Activated CD4-positive, alpha-beta T cell treated with anti-CD3 and anti-CD28 coated beads, Interleukin-2, amount 10 ng/mL, durations not matched to agents 7 days and 5 days (primary cell): ENCODE measurements at regions not wholly inside any gene's neighbourhood (a gene's known extent, or its start where the extent isn't known, plus 50 kb on each side); places are given as distances from the start of the nearest gene placed in this dataset.

Source experiments
- CTCF ChIA-PET: fragments of 350-600 bp; sonication (Branson Sonifier 250); formaldehyde crosslinking; loops from one replicate; lab custom pipeline; 2021; ENCODE audit warnings: antibody characterized with exemption; lab: Charles Lee
- POLR2A ChIA-PET: fragments of 350-600 bp; sonication (Branson Sonifier 250); formaldehyde crosslinking; loops from one replicate; lab custom pipeline; 2021; ENCODE audit warnings: antibody characterized with exemption; lab: Charles Lee
- DNase-seq: peaks from one replicate; pipeline ENCODE4 v3.0.0-alpha.2; 2020
- H3K27ac Mint-ChIP-seq: one replicate; pipeline ENCODE4 v1.8.0; 2021; ENCODE audit warnings: mild to moderate bottlenecking, moderate library complexity, mixed read lengths
- H3K27me3 Mint-ChIP-seq: one replicate; pipeline ENCODE4 v1.8.0; 2021; ENCODE audit warnings: mixed read lengths
- H3K36me3 Mint-ChIP-seq: one replicate; pipeline ENCODE4 v1.8.0; 2021; ENCODE audit warnings: low read depth, mixed read lengths
- H3K4me1 Mint-ChIP-seq: one replicate; pipeline ENCODE4 v1.8.0; 2021; ENCODE audit warnings: mixed read lengths
- H3K4me3 Mint-ChIP-seq: one replicate; pipeline ENCODE4 v1.8.0; 2021; ENCODE audit warnings: mild to moderate bottlenecking, moderate library complexity, mixed read lengths
- H3K9me3 Mint-ChIP-seq: one replicate; pipeline ENCODE4 v1.8.0; 2021; ENCODE audit warnings: mixed read lengths

GRCh38 chr9:81231011-81231410 is 458.3 kb downstream of the TLE1 start:
- Mint-ChIP-seq H3K27me3 (no peaks in the 10 kb centered on the region), H3K9me3 (no peaks in the 10 kb centered on the region), H3K27ac (no peak overlapping the region), H3K4me1 (no peaks in the 10 kb centered on the region), H3K36me3 (no peaks in the 10 kb centered on the region), H3K4me3 (no peak overlapping the region)
- no peak for DNase-seq
- POLR2A ChIA-PET = no interaction called here
- CTCF ChIA-PET = no interaction called here

DNA sequence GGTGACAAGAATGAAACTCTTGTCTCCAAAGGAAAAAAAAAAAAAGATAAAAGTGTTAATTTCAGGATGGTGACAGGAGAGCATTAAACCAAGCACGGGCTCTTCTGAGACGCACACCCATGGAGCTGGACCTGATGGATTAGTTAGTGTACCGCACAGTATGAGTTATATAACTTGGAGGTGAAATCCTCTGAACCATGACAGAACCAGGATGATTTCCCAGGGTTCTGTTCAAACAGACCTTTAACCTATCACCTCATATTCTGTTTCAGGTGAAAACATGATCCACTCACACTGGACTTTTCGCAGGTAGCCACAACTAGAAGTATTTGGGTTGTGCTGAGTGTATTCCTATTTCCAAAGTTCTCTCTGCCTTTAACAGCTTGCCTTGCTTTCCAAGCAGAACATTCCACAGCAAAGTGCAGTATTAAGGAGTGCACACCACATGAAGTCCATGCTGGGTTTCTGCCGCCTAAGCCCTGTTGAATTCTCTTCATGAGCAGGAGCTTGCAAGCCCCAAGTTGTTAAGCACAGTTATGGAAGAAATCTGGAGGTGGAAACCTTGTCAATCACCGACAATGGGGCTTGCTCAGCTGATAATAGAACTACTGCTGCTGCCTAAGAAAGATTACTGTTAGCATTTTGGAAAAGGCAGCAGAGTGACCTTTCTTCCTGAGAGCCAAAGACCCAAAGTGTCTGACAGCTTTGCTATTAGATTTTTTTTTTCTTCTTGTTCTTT is 461.7 kb downstream of the TLE1 start:
- CTCF ChIA-PET = interaction anchor here (0.7 kb wide), 1 partner anchor 264 kb away, joined by 3 read pairs; no protein-coding TSS in a partner anchor

DNA sequence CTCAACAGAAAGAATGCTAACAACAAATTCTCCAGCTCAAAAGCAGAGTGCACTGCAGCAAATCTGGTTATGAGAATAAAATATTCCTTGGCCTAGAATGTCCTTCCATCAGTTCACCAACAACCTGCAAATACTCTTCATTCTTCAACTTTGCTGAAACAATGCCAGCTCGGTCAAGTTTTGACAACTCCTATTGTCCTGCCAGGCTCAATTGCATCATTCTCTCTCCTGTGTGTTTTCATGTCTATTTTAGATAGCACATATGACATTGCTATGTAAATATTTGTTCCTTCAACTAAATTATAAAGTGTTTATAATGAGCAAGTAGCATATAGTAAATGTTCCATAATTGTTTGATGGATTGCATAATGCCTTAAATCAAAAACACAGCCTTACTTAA is 463.8 kb downstream of the TLE1 start:
- CTCF ChIA-PET = interaction anchor here (0.6 kb wide), 1 partner anchor 13 kb away, joined by 3 read pairs; no protein-coding TSS in a partner anchor
- POLR2A ChIA-PET = no interaction called here
- Mint-ChIP-seq H3K9me3 (no peaks in the 10 kb centered on the region), H3K4me3 (no peak overlapping the region), H3K4me1 (no peaks in the 10 kb centered on the region), H3K27me3 (no peaks in the 10 kb centered on the region), H3K27ac (no peak overlapping the region), H3K36me3 (no peaks in the 10 kb centered on the region)
- no peak for DNase-seq

More for the DNA sequence above, 461.7 kb downstream of the TLE1 start:
- no peak overlapping the region for H3K4me3 Mint-ChIP-seq
- no peaks in the 10 kb centered on the region for H3K4me1 Mint-ChIP-seq
- H3K9me3 Mint-ChIP-seq = no peaks in the 10 kb centered on the region
- H3K27ac Mint-ChIP-seq = no peak overlapping the region
- H3K27me3 Mint-ChIP-seq = no peaks in the 10 kb centered on the region
- no peak for DNase-seq
- H3K36me3 Mint-ChIP-seq = no peaks in the 10 kb centered on the region
- POLR2A ChIA-PET = no interaction called here

DNA sequence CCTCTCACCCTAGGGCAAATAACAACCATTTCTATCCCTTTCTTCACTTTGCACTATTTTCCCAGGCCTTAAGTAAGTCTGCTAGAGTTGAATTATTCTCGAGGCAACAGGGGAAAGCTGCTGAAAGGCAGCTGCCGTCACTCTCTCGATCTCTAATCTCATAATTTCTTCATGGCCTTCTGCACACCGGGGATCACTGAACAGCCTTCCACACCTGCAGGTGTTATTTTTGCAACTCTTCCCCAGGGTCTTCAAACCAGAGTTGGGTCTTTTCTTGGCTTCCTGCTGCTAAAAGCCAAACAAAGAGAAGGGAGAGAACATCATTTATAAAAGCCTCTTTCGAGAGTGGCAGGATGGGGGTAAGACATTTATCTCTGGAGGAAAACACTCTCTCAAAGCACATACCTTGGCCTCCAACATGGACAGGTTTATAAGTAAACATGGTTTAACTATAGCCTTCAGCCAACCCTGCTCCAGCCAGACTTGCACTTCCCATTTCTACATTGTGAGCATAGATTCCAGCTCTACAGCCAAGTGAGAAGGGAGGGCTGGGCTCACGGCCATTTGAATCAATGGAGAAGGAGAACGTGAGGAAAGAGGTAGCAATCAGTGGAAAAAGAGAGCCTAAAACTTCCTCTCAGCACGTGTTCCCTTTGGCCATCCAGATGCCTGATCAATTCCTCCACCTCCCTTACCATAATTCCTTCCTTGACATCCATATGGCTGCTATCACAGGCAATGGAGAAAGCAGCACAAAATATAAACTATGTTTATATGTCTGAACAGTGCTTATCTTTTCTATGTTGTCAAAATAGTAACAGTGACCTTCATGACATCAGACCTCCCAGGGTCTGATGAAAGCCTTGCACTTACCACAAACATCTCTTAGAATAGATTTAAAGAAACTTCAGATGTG is 464.9 kb downstream of the TLE1 start:
- H3K36me3 Mint-ChIP-seq = no peaks in the 10 kb centered on the region
- no peak overlapping the region for H3K4me3 Mint-ChIP-seq
- ChIA-PET POLR2A (no interaction called here), CTCF (interaction anchor here (0.6 kb wide), 1 partner anchor 11 kb away, joined by 4 read pairs; no protein-coding TSS in a partner anchor)
- H3K4me1 Mint-ChIP-seq = no peaks in the 10 kb centered on the region
- no peaks in the 10 kb centered on the region for H3K9me3 Mint-ChIP-seq
- H3K27ac Mint-ChIP-seq = no peak overlapping the region
- no peak for DNase-seq
- no peaks in the 10 kb centered on the region for H3K27me3 Mint-ChIP-seq

- Mint-ChIP-seq H3K4me3 (no peak overlapping the region), H3K27me3 (no peaks in the 10 kb centered on the region), H3K36me3 (no peaks in the 10 kb centered on the region), H3K4me1 (no peaks in the 10 kb centered on the region), H3K27ac (no peak overlapping the region), H3K9me3 (no peaks in the 10 kb centered on the region)
- DNase-seq = no peak
- ChIA-PET POLR2A (no interaction called here), CTCF (no interaction called here)
These were observed 474.4 kb downstream of the TLE1 start for GRCh38 chr9:81214975-81215374.

DNA sequence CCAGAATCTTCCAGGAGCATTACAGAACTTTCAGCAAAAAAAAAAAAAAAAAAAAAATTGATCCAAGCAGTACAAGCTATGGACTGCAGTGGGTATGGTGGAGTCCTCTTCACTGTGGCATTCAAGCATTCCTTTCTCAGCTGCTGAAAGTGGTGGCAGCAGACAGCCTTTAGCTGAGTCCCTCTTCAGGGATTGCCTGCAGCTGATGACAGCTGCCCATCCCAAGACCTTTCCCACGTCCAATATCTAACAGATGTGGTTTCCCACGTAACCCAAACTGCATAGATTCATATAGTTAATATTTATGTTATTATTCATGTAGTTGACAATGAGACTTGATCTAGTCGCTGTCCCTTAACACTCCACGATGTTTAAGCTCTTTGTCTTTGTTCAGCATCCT is 475.9 kb downstream of the TLE1 start:
- CTCF ChIA-PET = no interaction called here
- DNase-seq = no peak
- Mint-ChIP-seq H3K36me3 (no peaks in the 10 kb centered on the region), H3K27ac (no peak overlapping the region), H3K9me3 (no peaks in the 10 kb centered on the region), H3K4me1 (no peaks in the 10 kb centered on the region), H3K4me3 (no peak overlapping the region), H3K27me3 (no peaks in the 10 kb centered on the region)
- POLR2A ChIA-PET = no interaction called here

DNA sequence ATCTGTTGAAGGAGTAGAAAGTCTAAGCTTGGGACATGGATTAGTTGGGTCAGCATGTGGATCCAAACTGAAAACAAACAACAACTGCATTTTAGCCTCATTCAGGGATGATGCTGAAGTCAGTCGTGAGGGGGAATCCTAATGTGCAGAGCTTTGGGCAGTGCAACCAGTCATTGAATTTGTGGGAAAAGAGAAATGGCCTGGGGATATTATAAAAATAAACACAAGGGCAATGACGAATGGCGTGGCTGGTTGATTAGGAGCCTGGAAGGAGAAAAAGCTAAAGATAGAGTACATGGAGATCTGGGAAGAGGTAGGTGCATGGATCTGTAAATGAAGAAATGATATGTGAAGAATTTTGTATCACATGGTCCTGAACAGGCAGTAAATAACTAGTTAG is 477.6 kb downstream of the TLE1 start:
- ChIA-PET POLR2A (no interaction called here), CTCF (no interaction called here)
- no peak overlapping the region for H3K27ac Mint-ChIP-seq
- DNase-seq = no peak
- H3K4me3 Mint-ChIP-seq = no peak overlapping the region
- no peaks in the 10 kb centered on the region for H3K27me3 Mint-ChIP-seq
- no peaks in the 10 kb centered on the region for H3K4me1 Mint-ChIP-seq
- H3K9me3 Mint-ChIP-seq = no peaks in the 10 kb centered on the region
- no peaks in the 10 kb centered on the region for H3K36me3 Mint-ChIP-seq

DNA sequence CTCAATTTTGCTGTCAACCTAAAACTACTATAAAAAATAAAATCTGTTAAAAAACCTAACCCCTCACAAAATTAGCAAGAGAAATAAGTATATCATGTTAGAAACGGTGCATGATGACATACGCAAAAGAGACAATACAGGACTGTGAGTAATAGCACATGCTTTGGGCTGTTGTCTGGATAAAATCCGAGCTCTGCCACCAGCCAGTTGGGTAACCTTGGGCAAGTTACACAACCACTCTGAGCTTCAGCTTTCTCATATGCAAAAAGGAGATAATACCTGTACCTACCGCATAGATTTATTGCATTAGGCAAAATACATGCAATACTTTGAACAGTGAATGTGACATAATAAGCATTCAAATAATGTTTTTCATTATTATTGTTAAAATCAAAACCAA is 481.7 kb downstream of the TLE1 start:
- no peak overlapping the region for H3K27ac Mint-ChIP-seq
- ChIA-PET CTCF (no interaction called here), POLR2A (no interaction called here)
- no peak for DNase-seq
- H3K4me3 Mint-ChIP-seq = no peak overlapping the region
- H3K27me3 Mint-ChIP-seq = no peaks in the 10 kb centered on the region
- no peaks in the 10 kb centered on the region for H3K36me3 Mint-ChIP-seq
- H3K9me3 Mint-ChIP-seq = no peaks in the 10 kb centered on the region
- H3K4me1 Mint-ChIP-seq = no peaks in the 10 kb centered on the region

GRCh38 chr9:81202292-81202691 is 487.1 kb downstream of the TLE1 start:
- DNase-seq = no peak
- Mint-ChIP-seq H3K4me1 (no peaks in the 10 kb centered on the region), H3K4me3 (no peak overlapping the region), H3K27me3 (no peaks in the 10 kb centered on the region), H3K27ac (no peak overlapping the region), H3K36me3 (no peaks in the 10 kb centered on the region), H3K9me3 (peaks cover 3% of the 10 kb centered on the region)
- ChIA-PET POLR2A (no interaction called here), CTCF (no interaction called here)

DNA sequence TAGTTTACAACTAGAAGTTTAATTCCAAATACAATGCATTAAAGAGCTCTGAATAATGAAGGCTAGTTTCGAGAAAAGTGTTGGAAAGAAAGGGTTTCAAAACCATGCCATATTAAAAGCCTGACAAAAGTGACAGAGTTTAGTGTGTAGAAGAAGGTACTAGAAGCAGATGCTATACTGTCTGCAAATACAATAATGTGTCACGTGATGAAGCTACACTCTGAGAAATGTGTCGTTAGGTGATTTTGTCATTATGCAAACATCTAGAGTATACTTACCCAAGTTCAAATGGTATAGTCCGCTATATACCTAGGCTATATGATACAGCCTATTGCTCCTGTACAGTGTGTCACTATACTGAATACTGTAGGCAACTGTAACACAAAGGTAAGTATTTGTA is 494.1 kb downstream of the TLE1 start:
- Mint-ChIP-seq H3K27ac (no peak overlapping the region), H3K4me1 (no peaks in the 10 kb centered on the region), H3K4me3 (no peak overlapping the region), H3K27me3 (no peaks in the 10 kb centered on the region), H3K36me3 (no peaks in the 10 kb centered on the region), H3K9me3 (peaks cover 4% of the 10 kb centered on the region)
- CTCF ChIA-PET = no interaction called here
- POLR2A ChIA-PET = no interaction called here
- no peak for DNase-seq

DNA sequence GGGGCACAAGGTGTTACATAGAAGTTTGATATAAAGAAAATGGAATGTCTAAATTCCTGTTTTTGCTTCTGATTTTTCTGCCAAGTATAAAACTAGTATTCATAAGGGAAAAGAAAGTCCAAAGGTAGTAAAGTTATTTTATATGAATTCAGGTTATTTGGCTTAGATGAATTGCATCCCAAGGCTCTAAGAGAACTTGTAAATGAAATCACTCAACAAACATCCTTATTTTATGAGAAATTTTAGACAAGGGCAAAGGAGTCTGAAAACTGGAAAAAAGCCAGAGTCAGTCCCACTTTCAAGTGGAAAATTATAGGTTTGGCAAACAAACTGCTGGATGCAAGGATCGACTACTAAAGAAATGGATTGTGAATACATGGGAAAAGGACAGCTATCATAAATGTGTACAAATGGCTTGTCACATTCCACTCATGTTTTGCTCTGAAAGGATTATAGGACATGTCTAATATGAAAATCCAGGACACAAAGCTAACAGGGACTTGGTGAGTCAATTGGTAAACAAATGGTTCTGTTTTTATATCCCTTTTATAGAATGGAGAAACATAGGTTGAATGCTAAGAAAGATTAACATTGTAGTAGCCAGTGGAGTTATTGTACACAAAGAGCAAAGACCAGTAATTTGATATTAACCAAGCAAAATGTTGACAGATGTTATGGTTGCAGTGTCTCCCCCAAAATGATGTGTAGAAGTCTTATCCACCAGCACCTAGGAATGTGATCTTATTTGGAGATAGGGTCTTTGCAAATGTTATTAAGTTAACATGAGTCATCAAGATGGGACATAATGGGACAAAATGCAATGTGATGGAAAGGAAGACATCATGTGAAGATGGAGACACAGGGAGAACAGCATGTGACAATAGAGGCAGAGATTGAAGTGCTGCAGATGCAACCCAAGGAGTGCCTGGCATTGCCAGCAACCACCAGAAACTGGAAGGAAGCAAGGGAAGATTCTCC is 495.7 kb downstream of the TLE1 start:
- DNase-seq = no peak
- ChIA-PET POLR2A (no interaction called here), CTCF (no interaction called here)
- H3K9me3 Mint-ChIP-seq = peaks cover 4% of the 10 kb centered on the region
- H3K36me3 Mint-ChIP-seq = no peaks in the 10 kb centered on the region
- H3K4me3 Mint-ChIP-seq = no peak overlapping the region
- H3K27me3 Mint-ChIP-seq = no peaks in the 10 kb centered on the region
- H3K4me1 Mint-ChIP-seq = no peaks in the 10 kb centered on the region
- no peak overlapping the region for H3K27ac Mint-ChIP-seq

DNA sequence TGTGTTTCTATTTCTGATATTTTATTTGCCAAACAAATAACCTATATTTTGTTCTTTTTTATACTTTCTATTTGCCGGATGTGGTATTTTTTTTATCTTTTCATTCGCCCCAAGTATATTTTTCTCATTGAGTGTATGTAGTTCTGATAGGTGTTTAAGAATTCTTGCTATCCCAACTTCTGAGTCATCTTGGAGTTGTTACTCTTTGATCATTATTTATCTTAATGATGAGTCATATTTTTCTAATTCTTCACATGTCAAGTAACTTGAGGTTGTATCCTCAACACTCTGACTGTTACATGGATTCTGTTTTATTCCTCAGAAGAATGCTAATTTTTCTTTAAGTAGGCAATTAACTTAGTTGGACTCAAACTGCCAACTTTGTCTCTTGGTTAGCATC is 498.1 kb downstream of the TLE1 start:
- no peak overlapping the region for H3K4me3 Mint-ChIP-seq
- H3K4me1 Mint-ChIP-seq = no peaks in the 10 kb centered on the region
- CTCF ChIA-PET = no interaction called here
- H3K36me3 Mint-ChIP-seq = no peaks in the 10 kb centered on the region
- no peak overlapping the region for H3K27ac Mint-ChIP-seq
- POLR2A ChIA-PET = no interaction called here
- no peaks in the 10 kb centered on the region for H3K27me3 Mint-ChIP-seq
- H3K9me3 Mint-ChIP-seq = no peaks in the 10 kb centered on the region
- no peak for DNase-seq
